Neural cell (in vitro differentiated cells): ENCODE measurements at regions not wholly inside any gene's neighbourhood (a gene's known extent, or its start where the extent isn't known, plus 50 kb on each side); places are given as distances from the start of the nearest gene placed in this dataset.

Experiments
- H2AFZ ChIP-seq: fragments of 200-600, 300-800 bp; sonication (generic), shearing (Covaris generic); 2 replicates; pipeline ENCODE4 v1.6.0; 2014; ENCODE audit warnings: low read depth, mild to moderate bottlenecking, antibody characterized with exemption, low read length, moderate library complexity
- H3F3A ChIP-seq: fragments of 200-600 bp; shearing (Covaris generic); 2 replicates; pipeline ENCODE4 v1.6.1; 2016; ENCODE audit warnings: mild to moderate bottlenecking, moderate library complexity, mixed read lengths, antibody characterized with exemption, low read length; ENCODE audit not compliant: insufficient read depth, poor library complexity, severe bottlenecking
- H3K27ac ChIP-seq: fragments of 200-600, 300-800 bp; sonication (generic), shearing (Covaris generic); 2 replicates; pipeline ENCODE4 v1.5.1; 2014; ENCODE audit warnings: mild to moderate bottlenecking, low read length, moderate library complexity
- H3K27me3 ChIP-seq: fragments of 300-800, 200-600 bp; sonication (generic), shearing (Covaris generic); 2 replicates; pipeline ENCODE4 v1.6.0; 2014; ENCODE audit warnings: mild to moderate bottlenecking, low read depth, low read length, moderate library complexity; ENCODE audit not compliant: insufficient read depth
- H3K36me3 ChIP-seq: fragments of 300-800, 200-600 bp; sonication (generic), shearing (Covaris generic); 2 replicates; pipeline ENCODE4 v1.5.1; 2014; ENCODE audit warnings: mild to moderate bottlenecking, antibody characterized with exemption, low read length, moderate library complexity; ENCODE audit not compliant: insufficient read depth
- H3K4me2 ChIP-seq: fragments of 300-800, 200-600 bp; sonication (generic), shearing (Covaris generic); 2 replicates; pipeline ENCODE4 v1.6.0; 2014; ENCODE audit warnings: mild to moderate bottlenecking, low read length
- H3K4me3 ChIP-seq: fragments of 300-800, 200-600 bp; sonication (generic), shearing (Covaris generic); 2 replicates; pipeline ENCODE4 v1.5.1; 2014; ENCODE audit warnings: mild to moderate bottlenecking, low read length, moderate library complexity
- H3K79me2 ChIP-seq: fragments of 200-600 bp; shearing (Covaris generic); replicated peaks from 2 replicates; pipeline ENCODE4 v1.6.0; 2014; ENCODE audit warnings: mild to moderate bottlenecking, low read length, moderate library complexity; ENCODE audit not compliant: insufficient read depth
- H3K9ac ChIP-seq: fragments of 300-800, 200-600 bp; sonication (generic), shearing (Covaris generic); 2 replicates; pipeline ENCODE4 v1.6.1; 2016; ENCODE audit warnings: mild to moderate bottlenecking, low read length, mixed read lengths
- H3K9me2 ChIP-seq: fragments of 200-600 bp; shearing (Covaris generic); 2 replicates; pipeline ENCODE4 v1.6.1; 2016; ENCODE audit warnings: mild to moderate bottlenecking, low read length, mixed read lengths; ENCODE audit not compliant: insufficient read depth
- H3K9me3 ChIP-seq: fragments of 200-600, 300-800 bp; sonication (generic), shearing (Covaris generic); 2 replicates; pipeline ENCODE4 v1.6.1; 2016; ENCODE audit warnings: mild to moderate bottlenecking, mixed run types, low read length, moderate library complexity, mixed read lengths
- H4K20me1 ChIP-seq: fragments of 200-600 bp; shearing (Covaris generic); 2 replicates; pipeline ENCODE4 v1.6.1; 2016; ENCODE audit warnings: mild to moderate bottlenecking, mixed run types; ENCODE audit not compliant: insufficient read depth
- CTCF ChIP-seq: fragments of 450-650 bp; IDR thresholded peaks from 2 replicates; pipeline ENCODE4 v1.5.1; 2014; ENCODE audit warnings: antibody characterized with exemption, mild to moderate bottlenecking, moderate library complexity; ENCODE audit not compliant: poor library complexity, severe bottlenecking
- EP300 ChIP-seq: fragments of 450-650 bp; conservative IDR thresholded peaks from 2 replicates; pipeline ENCODE4 v1.6.1; 2014; ENCODE audit warnings: antibody characterized with exemption, mild to moderate bottlenecking, moderate library complexity; ENCODE audit not compliant: poor library complexity, severe bottlenecking
- EZH2 ChIP-seq: fragments of 200-600, 300-800 bp; shearing (Covaris generic), sonication (generic); IDR thresholded peaks from 2 replicates; pipeline ENCODE4 v1.6.1; 2014; ENCODE audit warnings: antibody characterized with exemption, low read length, borderline replicate concordance, mild to moderate bottlenecking; ENCODE audit not compliant: insufficient read depth, poor library complexity, severe bottlenecking
- MXI1 ChIP-seq: fragments of 450-650 bp; conservative IDR thresholded peaks from 2 replicates; pipeline ENCODE4 v1.6.1; 2014; ENCODE audit warnings: antibody characterized with exemption, mild to moderate bottlenecking; ENCODE audit not compliant: poor library complexity, severe bottlenecking
- POLR2AphosphoS5 ChIP-seq: IDR thresholded peaks from 2 replicates; pipeline ENCODE4 v1.6.1; 2012
- RAD21 ChIP-seq: fragments of 450-650 bp; conservative IDR thresholded peaks from 2 replicates; pipeline ENCODE4 v1.6.1; 2014; ENCODE audit warnings: antibody characterized with exemption, mild to moderate bottlenecking, moderate library complexity
- SMC3 ChIP-seq: fragments of 450-650 bp; conservative IDR thresholded peaks from 2 replicates; pipeline ENCODE4 v1.6.1; 2014; ENCODE audit warnings: antibody characterized with exemption, mild to moderate bottlenecking, moderate library complexity; ENCODE audit not compliant: poor library complexity
- TAF1 ChIP-seq: IDR thresholded peaks from 2 replicates; pipeline ENCODE4 v1.6.1; 2012; ENCODE audit warnings: low read depth
- TF ChIP-seq, protein P1 (sequence below): IDR thresholded peaks from 2 replicates; pipeline ENCODE4 v1.6.1; 2012; ENCODE audit warnings: borderline replicate concordance

DNA sequence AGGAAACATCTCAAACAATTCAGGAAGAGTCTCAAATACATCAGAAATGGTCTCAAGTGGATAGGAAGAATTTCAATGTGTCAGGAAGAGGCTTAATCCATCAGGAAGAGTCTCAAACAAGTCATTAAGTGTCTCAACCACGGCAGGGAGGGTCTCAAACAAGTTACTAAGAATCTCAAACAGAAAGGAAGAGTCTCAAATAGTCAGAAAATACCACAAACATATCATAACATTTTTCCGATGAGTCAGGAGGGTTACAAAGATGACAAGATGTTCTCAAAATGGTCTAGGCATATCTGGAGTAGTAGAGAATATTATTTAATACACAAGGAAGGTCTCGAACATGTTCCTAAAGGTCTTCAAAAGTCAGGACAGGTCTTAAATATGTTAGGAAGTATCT, 109.3 kb upstream of the USP9X start:
- Histone ChIP-seq H3K36me3 (no peaks in the 10 kb centered on the region), H3K4me2 (no peak overlapping the region), H3K27me3 (no peaks in the 10 kb centered on the region), H3K9me2 (no peaks in the 10 kb centered on the region), H3K27ac (no peak overlapping the region), H4K20me1 (no peaks in the 10 kb centered on the region), H3K9ac (no peak overlapping the region), H3K9me3 (no peaks in the 10 kb centered on the region), H3K4me3 (no peak overlapping the region), H2AFZ (no peak overlapping the region), H3K79me2 (no peaks in the 10 kb centered on the region), H3F3A (no peaks in the 10 kb centered on the region)
- TF ChIP-seq, protein P1, sequence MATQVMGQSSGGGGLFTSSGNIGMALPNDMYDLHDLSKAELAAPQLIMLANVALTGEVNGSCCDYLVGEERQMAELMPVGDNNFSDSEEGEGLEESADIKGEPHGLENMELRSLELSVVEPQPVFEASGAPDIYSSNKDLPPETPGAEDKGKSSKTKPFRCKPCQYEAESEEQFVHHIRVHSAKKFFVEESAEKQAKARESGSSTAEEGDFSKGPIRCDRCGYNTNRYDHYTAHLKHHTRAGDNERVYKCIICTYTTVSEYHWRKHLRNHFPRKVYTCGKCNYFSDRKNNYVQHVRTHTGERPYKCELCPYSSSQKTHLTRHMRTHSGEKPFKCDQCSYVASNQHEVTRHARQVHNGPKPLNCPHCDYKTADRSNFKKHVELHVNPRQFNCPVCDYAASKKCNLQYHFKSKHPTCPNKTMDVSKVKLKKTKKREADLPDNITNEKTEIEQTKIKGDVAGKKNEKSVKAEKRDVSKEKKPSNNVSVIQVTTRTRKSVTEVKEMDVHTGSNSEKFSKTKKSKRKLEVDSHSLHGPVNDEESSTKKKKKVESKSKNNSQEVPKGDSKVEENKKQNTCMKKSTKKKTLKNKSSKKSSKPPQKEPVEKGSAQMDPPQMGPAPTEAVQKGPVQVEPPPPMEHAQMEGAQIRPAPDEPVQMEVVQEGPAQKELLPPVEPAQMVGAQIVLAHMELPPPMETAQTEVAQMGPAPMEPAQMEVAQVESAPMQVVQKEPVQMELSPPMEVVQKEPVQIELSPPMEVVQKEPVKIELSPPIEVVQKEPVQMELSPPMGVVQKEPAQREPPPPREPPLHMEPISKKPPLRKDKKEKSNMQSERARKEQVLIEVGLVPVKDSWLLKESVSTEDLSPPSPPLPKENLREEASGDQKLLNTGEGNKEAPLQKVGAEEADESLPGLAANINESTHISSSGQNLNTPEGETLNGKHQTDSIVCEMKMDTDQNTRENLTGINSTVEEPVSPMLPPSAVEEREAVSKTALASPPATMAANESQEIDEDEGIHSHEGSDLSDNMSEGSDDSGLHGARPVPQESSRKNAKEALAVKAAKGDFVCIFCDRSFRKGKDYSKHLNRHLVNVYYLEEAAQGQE, result no peak
- TF ChIP-seq CTCF (no peak), POLR2AphosphoS5 (no peak), RAD21 (no peak), EZH2 (no peak), MXI1 (no peak), TAF1 (no peak), SMC3 (no peak), EP300 (no peak)

- H3K27ac ChIP-seq, result no peak overlapping the region
- no peak overlapping the region for H2AFZ ChIP-seq
- no peaks in the 10 kb centered on the region for H3K9me2 ChIP-seq
- no peaks in the 10 kb centered on the region for H3F3A ChIP-seq
- TF ChIP-seq TAF1 (no peak), EZH2 (no peak), POLR2AphosphoS5 (no peak), EP300 (no peak), RAD21 (no peak), SMC3 (no peak)
- TF ChIP-seq, protein P1, result no peak
- H3K36me3 ChIP-seq, result no peaks in the 10 kb centered on the region
- H3K79me2 ChIP-seq, result no peaks in the 10 kb centered on the region
- no peaks in the 10 kb centered on the region for H3K27me3 ChIP-seq
- no peaks in the 10 kb centered on the region for H3K9me3 ChIP-seq
- no peaks in the 10 kb centered on the region for H4K20me1 ChIP-seq
- H3K4me3 ChIP-seq, result no peak overlapping the region
- H3K4me2 ChIP-seq, result no peak overlapping the region
- H3K9ac ChIP-seq, result no peak overlapping the region
These were observed 108.3 kb upstream of the USP9X start for GRCh38 chrX:40976981-40977380.
